T-helper 2 cell treated with Interferon-gamma antibody and Interleukin-4, amounts not matched to agents 5 μg/mL and 100 μg/mL, for 36 hours (primary cell): ENCODE measurements at regions not wholly inside any gene's neighbourhood (a gene's known extent, or its start where the extent isn't known, plus 50 kb on each side); places are given as distances from the start of the nearest gene placed in this dataset.
A peak's percentile ranks its signal among the peaks of the same experiment; 100 is the strongest.

Experiments
- DNase-seq: peaks from one replicate; pipeline ENCODE4 v3.0.0; 2021; ENCODE audit warnings: low spot score
- H3K27ac Mint-ChIP-seq: one replicate; pipeline ENCODE4 v1.8.0; 2021; ENCODE audit warnings: mild to moderate bottlenecking, mixed read lengths
- H3K27me3 Mint-ChIP-seq: one replicate; pipeline ENCODE4 v1.8.0; 2021; ENCODE audit warnings: low read depth, mixed read lengths
- H3K36me3 Mint-ChIP-seq: one replicate; pipeline ENCODE4 v1.8.0; 2021; ENCODE audit warnings: low read depth, mixed read lengths
- H3K4me1 Mint-ChIP-seq: one replicate; pipeline ENCODE4 v1.8.0; 2021; ENCODE audit warnings: low read depth, mixed read lengths
- H3K4me3 Mint-ChIP-seq: one replicate; pipeline ENCODE4 v1.8.0; 2022; ENCODE audit warnings: mild to moderate bottlenecking, moderate library complexity, mixed read lengths
- H3K9me3 Mint-ChIP-seq: one replicate; pipeline ENCODE4 v1.8.0; 2021; ENCODE audit warnings: mixed read lengths

DNA sequence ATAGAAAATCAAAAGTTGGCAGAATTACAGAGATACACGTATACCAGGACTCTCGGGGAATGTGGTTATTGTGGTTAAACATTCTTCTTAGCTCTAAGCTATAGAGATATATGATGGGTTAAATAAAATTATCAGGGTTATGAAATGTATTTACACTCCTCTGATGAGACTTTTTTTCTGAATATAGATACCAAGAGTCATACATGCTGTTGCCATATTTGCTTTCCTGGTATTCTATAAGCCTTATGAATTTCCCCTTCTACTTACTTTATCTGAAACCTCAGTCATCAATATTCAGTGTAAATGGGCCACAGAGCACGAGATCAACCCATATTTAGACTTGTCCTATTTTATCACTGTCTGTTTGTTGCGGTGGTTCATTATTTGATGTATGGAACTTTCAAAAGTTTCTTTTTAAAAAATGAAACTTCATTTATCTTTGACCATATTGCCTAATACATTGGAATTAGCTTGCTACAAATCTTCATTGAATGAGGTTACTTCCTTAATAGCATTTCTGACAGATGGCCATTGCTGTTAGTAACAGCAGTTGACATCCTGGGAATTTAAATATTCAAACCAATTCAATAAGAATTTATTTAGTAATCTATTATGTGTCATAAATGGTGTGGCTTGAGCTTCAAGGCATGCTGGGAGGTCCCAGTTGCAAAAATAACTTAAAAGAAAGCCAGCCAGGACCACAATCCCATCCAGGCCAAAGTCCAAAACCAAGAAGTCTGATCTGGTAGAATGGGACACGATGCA lies 393.5 kb downstream of the PCNX1 start:
- no peak for DNase-seq
- Mint-ChIP-seq H3K36me3 (no peaks in the 10 kb centered on the region), H3K9me3 (peaks cover 21% of the 10 kb centered on the region), H3K4me1 (peaks cover 7% of the 10 kb centered on the region), H3K4me3 (no peak overlapping the region), H3K27ac (no peak overlapping the region), H3K27me3 (no peaks in the 10 kb centered on the region)

GRCh38 chr14:71301611-71302010 lies 394.4 kb downstream of the PCNX1 start:
- no peak for DNase-seq
- peaks cover 5% of the 10 kb centered on the region for H3K4me1 Mint-ChIP-seq
- peaks cover 24% of the 10 kb centered on the region for H3K9me3 Mint-ChIP-seq
- H3K4me3 Mint-ChIP-seq = no peak overlapping the region
- peaks cover under 1% of the 10 kb centered on the region for H3K36me3 Mint-ChIP-seq
- H3K27me3 Mint-ChIP-seq = no peaks in the 10 kb centered on the region
- no peak overlapping the region for H3K27ac Mint-ChIP-seq

DNA sequence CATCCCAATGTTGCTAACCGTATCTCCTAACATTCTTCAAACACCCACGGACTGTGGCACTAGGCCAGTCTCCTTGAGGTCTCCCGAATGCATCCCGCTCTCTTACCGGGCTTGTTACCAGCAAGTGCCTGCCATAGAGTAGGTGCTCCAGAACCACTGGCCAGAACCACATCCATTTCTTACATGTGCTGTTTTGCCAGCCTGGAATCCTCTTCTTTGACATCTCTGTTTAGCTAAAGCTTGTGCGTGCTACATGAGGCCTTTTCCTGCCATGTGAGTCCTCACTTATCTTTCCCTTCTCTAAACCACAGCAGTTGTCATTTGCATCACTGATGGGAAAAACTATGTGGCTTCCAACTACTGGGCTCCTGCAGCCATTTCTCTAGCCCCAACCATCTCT lies 397.4 kb downstream of the PCNX1 start:
- Mint-ChIP-seq H3K27ac (no peak overlapping the region), H3K27me3 (peaks cover 10% of the 10 kb centered on the region), H3K4me3 (no peak overlapping the region), H3K9me3 (peaks cover 24% of the 10 kb centered on the region), H3K4me1 (peaks cover 5% of the 10 kb centered on the region), H3K36me3 (peaks cover 2% of the 10 kb centered on the region)
- no peak for DNase-seq

- peaks cover 12% of the 10 kb centered on the region for H3K27me3 Mint-ChIP-seq
- H3K36me3 Mint-ChIP-seq = peaks cover 2% of the 10 kb centered on the region
- peaks cover 31% of the 10 kb centered on the region for H3K9me3 Mint-ChIP-seq
- no peak for DNase-seq
- H3K27ac Mint-ChIP-seq = no peak overlapping the region
- H3K4me3 Mint-ChIP-seq = no peak overlapping the region
- H3K4me1 Mint-ChIP-seq = no peaks in the 10 kb centered on the region
Observed at GRCh38 chr14:71308671-71309070, 401.4 kb downstream of the PCNX1 start.

- Mint-ChIP-seq H3K4me3 (no peak overlapping the region), H3K27ac (no peak overlapping the region), H3K27me3 (peaks cover 14% of the 10 kb centered on the region), H3K4me1 (no peaks in the 10 kb centered on the region), H3K9me3 (peaks cover 27% of the 10 kb centered on the region), H3K36me3 (peaks cover 2% of the 10 kb centered on the region)
- no peak for DNase-seq
Observed at GRCh38 chr14:71309756-71310155, 402.5 kb downstream of the PCNX1 start.

- no peak overlapping the region for H3K27ac Mint-ChIP-seq
- peaks cover 14% of the 10 kb centered on the region for H3K9me3 Mint-ChIP-seq
Observed at GRCh38 chr14:71311061-71311460, 403.8 kb downstream of the PCNX1 start.

GRCh38 chr14:71314717-71315116 lies 407.5 kb downstream of the PCNX1 start:
- no peak for DNase-seq
- Mint-ChIP-seq H3K4me1 (peaks cover 10% of the 10 kb centered on the region), H3K36me3 (no peaks in the 10 kb centered on the region), H3K27ac (no peak overlapping the region), H3K27me3 (peaks cover 14% of the 10 kb centered on the region), H3K4me3 (no peak overlapping the region), H3K9me3 (peaks cover 14% of the 10 kb centered on the region)

More at GRCh38 chr14:71311061-71311460, 403.8 kb downstream of the PCNX1 start:
- Mint-ChIP-seq H3K27me3 (peaks cover 18% of the 10 kb centered on the region), H3K4me3 (no peak overlapping the region), H3K4me1 (no peaks in the 10 kb centered on the region), H3K36me3 (peaks cover 2% of the 10 kb centered on the region)
- DNase-seq = no peak

GRCh38 chr14:71317385-71318096 lies 410.3 kb downstream of the PCNX1 start:
- Mint-ChIP-seq H3K9me3 (peaks cover 12% of the 10 kb centered on the region), H3K36me3 (peaks cover 2% of the 10 kb centered on the region), H3K27me3 (peaks cover 11% of the 10 kb centered on the region), H3K4me3 (no peak overlapping the region), H3K27ac (no peak overlapping the region), H3K4me1 (peaks cover 21% of the 10 kb centered on the region)
- DNase-seq = no peak

DNA sequence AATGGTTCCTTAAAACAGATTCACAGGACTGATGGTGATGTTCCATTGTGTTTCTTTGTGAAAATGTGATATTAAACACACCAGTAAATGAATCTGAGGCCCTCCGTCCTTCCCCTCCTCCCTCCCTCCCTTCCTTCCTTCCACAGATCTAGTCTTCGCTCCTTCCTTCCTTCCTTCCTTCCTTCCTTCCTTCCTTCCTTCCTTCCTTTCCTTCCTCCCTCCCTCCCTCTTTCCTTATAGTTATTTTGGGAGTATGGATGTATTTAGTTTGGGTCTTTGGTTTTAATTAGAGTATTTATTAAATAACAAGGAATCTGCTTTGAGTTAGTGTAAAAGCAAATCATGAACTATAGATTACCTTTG lies 410.8 kb downstream of the PCNX1 start:
- Mint-ChIP-seq H3K4me1 (peaks cover 26% of the 10 kb centered on the region), H3K9me3 (peaks cover 7% of the 10 kb centered on the region), H3K36me3 (peaks cover 3% of the 10 kb centered on the region), H3K27ac (no peak overlapping the region), H3K4me3 (no peak overlapping the region), H3K27me3 (peaks cover 11% of the 10 kb centered on the region)
- no peak for DNase-seq

GRCh38 chr14:71319666-71320065 lies 412.4 kb downstream of the PCNX1 start:
- no peak for DNase-seq
- H3K9me3 Mint-ChIP-seq = no peaks in the 10 kb centered on the region

GRCh38 chr14:71320107-71320733 lies 413.0 kb downstream of the PCNX1 start, which contains the start of gene SIPA1L1:
Gene SIPA1L1, plus strand, starts transcription at chr14:71320476.
- peak within 1 kb of the TSS; percentile 87 for H3K27ac Mint-ChIP-seq
- H3K9me3 Mint-ChIP-seq = no peaks in the 10 kb centered on the region
- peak within 1 kb of the TSS; percentile 92 for H3K4me3 Mint-ChIP-seq
- peak; percentile 98 for DNase-seq
- H3K36me3 Mint-ChIP-seq = peaks cover 9% of the 10 kb centered on the region
- H3K27me3 Mint-ChIP-seq = peaks cover 7% of the 10 kb centered on the region
- peaks cover 45% of the 10 kb centered on the region for H3K4me1 Mint-ChIP-seq

More at GRCh38 chr14:71319666-71320065, 412.4 kb downstream of the PCNX1 start:
- Mint-ChIP-seq H3K4me3 (peak overlapping the region; percentile 81), H3K27me3 (peaks cover 10% of the 10 kb centered on the region), H3K27ac (peak overlapping the region; percentile 85), H3K4me1 (peaks cover 39% of the 10 kb centered on the region), H3K36me3 (peaks cover 9% of the 10 kb centered on the region)

DNA sequence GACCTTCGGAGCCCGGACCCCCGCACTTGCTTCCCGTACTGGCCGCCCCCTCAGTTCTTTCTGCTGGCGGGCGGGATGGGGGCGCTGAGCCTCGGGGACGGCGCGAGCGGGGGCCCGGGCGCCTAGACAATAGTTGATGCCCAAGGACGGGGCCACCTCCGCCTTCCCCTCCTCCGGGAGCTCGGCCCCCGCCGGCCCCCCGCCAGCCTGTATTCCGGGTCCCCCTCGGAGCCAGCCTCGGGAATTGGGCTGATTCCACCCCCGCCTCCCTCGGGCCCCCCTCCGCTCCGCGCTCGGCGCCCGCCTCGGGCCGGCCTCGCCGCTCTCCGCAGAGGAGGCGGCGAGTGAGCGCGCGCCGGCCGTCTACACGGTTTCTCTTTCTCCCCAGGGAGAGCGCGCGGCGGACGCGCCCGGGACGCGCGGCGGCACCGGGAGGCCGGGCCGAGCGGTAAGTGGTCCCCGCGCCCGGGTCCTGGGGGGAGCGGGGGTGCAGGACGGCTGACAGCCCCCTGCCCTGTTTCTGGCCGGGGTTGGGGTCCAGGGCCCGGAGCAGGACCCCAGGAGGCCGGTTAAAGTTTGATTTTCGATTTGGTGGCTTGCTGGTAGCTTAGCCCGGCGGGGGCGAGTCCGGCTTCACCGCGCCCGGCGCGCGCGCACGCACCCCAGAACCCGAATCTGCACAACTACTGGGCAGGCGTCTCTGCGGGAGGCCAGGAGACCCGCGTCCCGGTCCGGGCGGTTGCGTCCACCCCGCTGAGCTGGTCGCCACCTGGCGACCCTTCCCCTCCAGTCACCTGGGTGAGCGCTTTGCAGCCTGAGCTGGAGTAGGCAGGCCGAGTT lies 413.7 kb downstream of the PCNX1 start:
- peak overlapping the region; percentile 87 for H3K27ac Mint-ChIP-seq
- H3K4me1 Mint-ChIP-seq = peaks cover 52% of the 10 kb centered on the region
- peak; percentile 67 for DNase-seq
- H3K27me3 Mint-ChIP-seq = peaks cover 6% of the 10 kb centered on the region
- H3K9me3 Mint-ChIP-seq = no peaks in the 10 kb centered on the region
- peaks cover 9% of the 10 kb centered on the region for H3K36me3 Mint-ChIP-seq
- H3K4me3 Mint-ChIP-seq = peak overlapping the region; percentile 92

DNA sequence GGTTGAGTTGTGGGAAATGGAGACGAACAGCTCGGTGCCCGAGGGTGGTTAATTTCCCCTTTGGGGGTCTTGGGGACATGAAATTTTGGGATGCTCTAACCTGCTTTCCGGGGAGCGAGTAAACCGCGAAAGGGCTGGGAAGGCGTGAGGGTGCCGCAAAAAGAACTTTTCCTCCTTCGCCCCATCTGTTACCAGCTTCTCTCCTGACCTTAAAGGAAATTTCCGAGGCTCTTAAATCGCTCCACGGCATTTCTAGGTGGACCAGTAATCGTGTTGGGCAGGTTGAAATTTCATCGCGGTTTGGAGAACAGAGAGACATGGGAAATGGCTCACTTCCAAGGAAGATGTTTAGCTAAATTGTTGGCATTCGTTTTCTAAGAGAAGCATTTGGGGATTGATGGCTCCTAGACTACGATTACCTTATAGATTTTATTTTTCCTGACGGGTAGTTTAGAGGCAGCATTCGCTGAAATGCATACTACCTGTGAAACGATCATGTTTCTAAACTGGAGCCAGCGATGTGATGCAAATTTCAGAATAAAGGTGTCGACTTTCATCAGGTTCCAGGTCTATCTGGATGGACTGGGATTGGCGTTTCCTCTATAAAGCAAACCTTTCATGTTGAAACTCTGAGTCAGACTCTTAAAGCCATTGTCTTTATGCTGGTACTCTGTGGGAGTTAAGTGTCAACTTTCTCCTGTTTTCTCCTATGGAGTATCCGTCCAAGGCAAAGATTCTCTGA lies 414.5 kb downstream of the PCNX1 start:
- Mint-ChIP-seq H3K27ac (peak overlapping the region; percentile 87), H3K27me3 (no peaks in the 10 kb centered on the region), H3K4me1 (peaks cover 51% of the 10 kb centered on the region), H3K36me3 (peaks cover 9% of the 10 kb centered on the region), H3K4me3 (peak overlapping the region; percentile 92), H3K9me3 (no peaks in the 10 kb centered on the region)
- DNase-seq = no peak
